HepG2 (cell line): ENCODE measurements at regions not wholly inside any gene's neighbourhood (a gene's known extent, or its start where the extent isn't known, plus 50 kb on each side); places are given as distances from the start of the nearest gene placed in this dataset.

ENCODE experiments used
- JUNB ChIP-seq: sonication (generic); formaldehyde crosslinking; IDR thresholded peaks from 2 replicates; pipeline ENCODE4 v1.8.0; 2022; ENCODE audit warnings: missing genetic modification reagents, mild to moderate bottlenecking, borderline replicate concordance
- PCBP1 ChIP-seq: fragments of 200-400 bp; formaldehyde crosslinking; IDR thresholded peaks from 2 replicates; pipeline ENCODE4 v1.6.1; 2017; ENCODE audit warnings: mild to moderate bottlenecking, low read depth, low read length, borderline replicate concordance
- PRDM15 ChIP-seq: sonication (generic); formaldehyde crosslinking; IDR thresholded peaks from 2 replicates; pipeline ENCODE4 v1.4.0; 2020; ENCODE audit warnings: missing genetic modification reagents
- REST ChIP-seq, 2 experiments: IDR thresholded peaks; 2 replicates each; pipeline ENCODE4 v1.6.1; 2011 to 2012; ENCODE audit warnings: low read length in 2 of 2, borderline replicate concordance in 1 of 2, low read depth in 1 of 2, mild to moderate bottlenecking in 1 of 2, moderate library complexity in 1 of 2
- SMC3 ChIP-seq: IDR thresholded peaks from 2 replicates; pipeline ENCODE4 v1.6.1; 2011; ENCODE audit warnings: low read length, improper control_type of control experiment
- ZNF274 ChIP-seq: sonication (generic); formaldehyde crosslinking; IDR thresholded peaks from 2 replicates; pipeline ENCODE4 v1.5.1; 2020; ENCODE audit warnings: mild to moderate bottlenecking, missing genetic modification reagents
- ZNF317 ChIP-seq: sonication (generic); formaldehyde crosslinking; IDR thresholded peaks from 2 replicates; pipeline ENCODE4 v1.5.0; 2020; ENCODE audit warnings: mild to moderate bottlenecking, missing genetic modification reagents
- ZNF556 ChIP-seq: sonication (generic); formaldehyde crosslinking; IDR thresholded peaks from 2 replicates; pipeline ENCODE4 v1.4.0; 2020; ENCODE audit warnings: mild to moderate bottlenecking, missing genetic modification reagents, borderline replicate concordance

- no peak for TF ChIP-seq ZNF317 (CRISPR knock-in tag)
- no peak for TF ChIP-seq PCBP1
- TF ChIP-seq REST (IDR thresholded peaks at IDR 0.05; ENCODE audit: borderline replicate concordance in 1 of 2, low read depth in 1 of 2, low read length in 2 of 2) = no peak
- no peak for TF ChIP-seq ZNF274
- TF ChIP-seq SMC3 = no peak
- no peak for TF ChIP-seq ZNF556 (CRISPR knock-in tag)
- no peak for TF ChIP-seq JUNB (CRISPR knock-in tag)
- TF ChIP-seq PRDM15 (CRISPR knock-in tag) = no peak
These were observed 91.1 kb upstream of the CEP78 start for GRCh38 chr9:78144663-78145377.
